Common myeloid progenitor, CD34-positive (primary cell): ENCODE measurements at regions not wholly inside any gene's neighbourhood (a gene's known extent, or its start where the extent isn't known, plus 50 kb on each side); places are given as distances from the start of the nearest gene placed in this dataset.

Experiments
- CTCF ChIA-PET: fragments of 350-600 bp; sonication (Branson Sonifier 250); formaldehyde crosslinking; loops from one replicate; lab custom pipeline; 2021; ENCODE audit warnings: antibody characterized with exemption; lab: Charles Lee
- POLR2A ChIA-PET: fragments of 350-600 bp; sonication (Branson Sonifier 250); formaldehyde crosslinking; loops from one replicate; lab custom pipeline; 2021; ENCODE audit warnings: antibody characterized with exemption; lab: Charles Lee
- DNase-seq, 3 donors: peaks; one replicate each; pipeline versions ENCODE4 v3.0.0 to v3.0.0-alpha.2; 2013
- H3K27ac ChIP-seq, 2 experiments: 1 replicate in 1 of 2; 2 replicates in 1 of 2; pipeline ENCODE4 v1.7.0; 2013; ENCODE audit warnings: inconsistent platforms in 2 of 2, low read length in 2 of 2, mild to moderate bottlenecking in 2 of 2, low read depth in 1 of 2, moderate library complexity in 1 of 2; ENCODE audit not compliant: severe bottlenecking in 2 of 2, insufficient read depth in 1 of 2, poor library complexity in 1 of 2
- H3K27me3 ChIP-seq, 5 experiments: replicated peaks in 2 of 5; 1 replicate in 3 of 5; 2 replicates in 2 of 5; pipeline versions ENCODE4 v1.6.1 to v1.7.0; 2013; ENCODE audit warnings: low read length in 4 of 5, mild to moderate bottlenecking in 2 of 5, moderate library complexity in 2 of 5, inconsistent platforms in 1 of 5; ENCODE audit not compliant: insufficient read depth in 5 of 5, control insufficient read depth in 4 of 5
- H3K36me3 ChIP-seq, 4 experiments: 1 replicate in 2 of 4; 2 replicates in 2 of 4; pipeline versions ENCODE4 v1.6.1 to v1.7.0; 2013; ENCODE audit warnings: low read length in 3 of 4, control low read depth in 1 of 4, mild to moderate bottlenecking in 1 of 4; ENCODE audit not compliant: control insufficient read depth in 4 of 4, insufficient read depth in 4 of 4
- H3K4me1 ChIP-seq, 4 experiments: 1 replicate in 3 of 4; 2 replicates in 1 of 4; pipeline versions ENCODE4 v1.6.1 to v1.7.1; 2013; ENCODE audit warnings: low read length in 3 of 4, mild to moderate bottlenecking in 3 of 4, control low read depth in 1 of 4, inconsistent platforms in 1 of 4, moderate library complexity in 1 of 4; ENCODE audit not compliant: control insufficient read depth in 4 of 4, insufficient read depth in 4 of 4; ENCODE audit errors: control extremely low read depth in 1 of 4
- H3K4me3 ChIP-seq, 7 experiments: 1 replicate in 4 of 7; 2 replicates in 3 of 7; pipeline versions ENCODE4 v1.5.1 to v1.7.0; 2013; ENCODE audit warnings: mild to moderate bottlenecking in 7 of 7, low read length in 6 of 7, moderate library complexity in 6 of 7, inconsistent platforms in 2 of 7, low read depth in 2 of 7, control low read depth in 1 of 7; ENCODE audit not compliant: insufficient read depth in 4 of 7, control insufficient read depth in 1 of 7; ENCODE audit errors: extremely low read depth in 1 of 7
- H3K9me3 ChIP-seq, 5 experiments: 1 replicate in 4 of 5; 2 replicates in 1 of 5; pipeline versions ENCODE4 v1.6.1 to v1.7.1; 2013; ENCODE audit warnings: low read length in 4 of 5, mild to moderate bottlenecking in 2 of 5, inconsistent platforms in 1 of 5, low read depth in 1 of 5, moderate library complexity in 1 of 5; ENCODE audit not compliant: control insufficient read depth in 4 of 5, insufficient read depth in 2 of 5; ENCODE audit errors: control extremely low read depth in 1 of 5
- WGBS: methylation state at CpG from one replicate; pipeline ENCODE4 v1.1.5; 2013; ENCODE audit not compliant: insufficient coverage; 5-methylcytosine and 5-hydroxymethylcytosine counted together

GRCh38 chr3:194067949-194068362 is 68.0 kb upstream of the HES1 start:
- CTCF ChIA-PET: interaction anchor here (0.6 to 1.3 kb wide), 4 partner anchors 13 to 448 kb away, joined by 3 read pairs; no protein-coding TSS in a partner anchor
- POLR2A ChIA-PET: interaction anchor here (1.0 kb wide), 1 partner anchor 65 kb away, joined by 3 read pairs; no protein-coding TSS in a partner anchor
- DNase-seq: peak in 2 of 3 donors; percentile 59 to 69

GRCh38 chr3:194069421-194070219 is 66.3 kb upstream of the HES1 start:
- no peak for DNase-seq
- ChIA-PET CTCF (interaction anchor here (0.8 to 1.2 kb wide), 2 partner anchors 65 to 67 kb away, joined by 3 read pairs; no protein-coding TSS in a partner anchor), POLR2A (interaction anchor here (1.8 to 2.7 kb wide), 2 partner anchors 65 to 68 kb away, joined by 5 to 11 read pairs; no protein-coding TSS in a partner anchor)
- H3K36me3 ChIP-seq: no peaks in the 10 kb centered on the region
- peaks cover 0 to 4% (median 0%) of the 10 kb centered on the region in 5 experiments for H3K27me3 ChIP-seq
- H3K4me3 ChIP-seq: no peak overlapping the region
- no peak overlapping the region for H3K27ac ChIP-seq
- WGBS: 91% methylated on average over 10 of the region's 12 CpGs
- peaks cover 0 to 5% (median 0%) of the 10 kb centered on the region in 5 experiments for H3K9me3 ChIP-seq
- H3K4me1 ChIP-seq: peaks cover 0 to 22% (median 18%) of the 10 kb centered on the region in 4 experiments

More at GRCh38 chr3:194067949-194068362, 68.0 kb upstream of the HES1 start:
- peaks cover 0 to 5% (median 0%) of the 10 kb centered on the region in 5 experiments for H3K9me3 ChIP-seq
- no peaks in the 10 kb centered on the region for H3K36me3 ChIP-seq
- WGBS: no CpG with 5 or more reads among the region's 4 CpGs
- peaks cover 0 to 22% (median 18%) of the 10 kb centered on the region in 4 experiments for H3K4me1 ChIP-seq
- H3K27ac ChIP-seq: no peak overlapping the region
- peaks cover 0 to 4% (median 0%) of the 10 kb centered on the region in 5 experiments for H3K27me3 ChIP-seq
- H3K4me3 ChIP-seq: no peak overlapping the region

- no peak for DNase-seq
- Histone ChIP-seq H3K4me3 (peak overlapping the region in 4 of 7 experiments; percentile 29 to 71 (median 52)), H3K4me1 (peaks cover 0 to 22% (median 18%) of the 10 kb centered on the region in 4 experiments), H3K36me3 (no peaks in the 10 kb centered on the region), H3K27me3 (peaks cover 0 to 4% (median 0%) of the 10 kb centered on the region in 5 experiments), H3K9me3 (peaks cover 0 to 5% (median 0%) of the 10 kb centered on the region in 5 experiments), H3K27ac (no peak overlapping the region)
- ChIA-PET POLR2A (interaction anchor here (0.6 to 2.7 kb wide), 9 partner anchors 14 to 100 kb away, joined by 3 to 11 read pairs (median 5); partner anchors contain the start of gene HES1), CTCF (interaction anchor here (0.8 to 1.4 kb wide), 4 partner anchors 15 to 66 kb away, joined by 3 to 5 read pairs (median 4); no protein-coding TSS in a partner anchor)
- WGBS: 72% methylated on average over 15 of the region's 15 CpGs
Observed at GRCh38 chr3:194070220-194070633, 65.7 kb upstream of the HES1 start.

- POLR2A ChIA-PET: interaction anchor here (0.6 to 2.7 kb wide), 12 partner anchors 14 to 235 kb away, joined by 3 to 11 read pairs (median 4); partner anchors contain the start of gene HES1
- Histone ChIP-seq H3K36me3 (no peaks in the 10 kb centered on the region), H3K27me3 (peaks cover 0 to 4% (median 0%) of the 10 kb centered on the region in 5 experiments), H3K9me3 (peaks cover 0 to 5% (median 0%) of the 10 kb centered on the region in 5 experiments), H3K4me3 (peak overlapping the region; percentile 3 to 71 (median 58)), H3K27ac (no peak overlapping the region), H3K4me1 (peaks cover 0 to 22% (median 18%) of the 10 kb centered on the region in 4 experiments)
- WGBS: under 1% methylated on average over 34 of the region's 84 CpGs
- DNase-seq: peak; percentile 89 to 96 (median 93)
- CTCF ChIA-PET: interaction anchor here (0.8 to 2.4 kb wide), 5 partner anchors 13 to 66 kb away, joined by 3 to 9 read pairs (median 4); no protein-coding TSS in a partner anchor
Observed at GRCh38 chr3:194070634-194071409, 65.1 kb upstream of the HES1 start.

- Histone ChIP-seq H3K27ac (no peak overlapping the region), H3K4me3 (no peak overlapping the region), H3K27me3 (peaks cover 0 to 4% (median 0%) of the 10 kb centered on the region in 5 experiments), H3K36me3 (no peaks in the 10 kb centered on the region), H3K9me3 (peaks cover 0 to 3% (median 0%) of the 10 kb centered on the region in 5 experiments), H3K4me1 (peaks cover 0 to 22% (median 18%) of the 10 kb centered on the region in 4 experiments)
- WGBS: 91% methylated on average over 9 of the region's 9 CpGs
- POLR2A ChIA-PET: interaction anchor here (2.7 kb wide), 1 partner anchor 63 kb away, joined by 11 read pairs; no protein-coding TSS in a partner anchor
- no peak for DNase-seq
- CTCF ChIA-PET: interaction anchor here (0.9 to 2.4 kb wide), 5 partner anchors 10 to 293 kb away, joined by 3 to 9 read pairs (median 3); no protein-coding TSS in a partner anchor
Observed at GRCh38 chr3:194072097-194072428, 63.9 kb upstream of the HES1 start.

- Histone ChIP-seq H3K9me3 (no peaks in the 10 kb centered on the region), H3K27ac (no peak overlapping the region), H3K27me3 (peaks cover 0 to 4% (median 0%) of the 10 kb centered on the region in 5 experiments), H3K4me3 (no peak overlapping the region), H3K36me3 (no peaks in the 10 kb centered on the region), H3K4me1 (peaks cover 0 to 21% (median 18%) of the 10 kb centered on the region in 4 experiments)
- ChIA-PET CTCF (interaction anchor here (0.6 to 2.4 kb wide), 7 partner anchors 9 to 294 kb away, joined by 3 to 9 read pairs (median 3); no protein-coding TSS in a partner anchor), POLR2A (no interaction called here)
- 100% methylated on average over 2 of the region's 4 CpGs for WGBS
- no peak for DNase-seq
Observed at GRCh38 chr3:194072691-194073279, 63.2 kb upstream of the HES1 start.
